Limb (tissue), 2 donors: ENCODE measurements at regions not wholly inside any gene's neighbourhood (a gene's known extent, or its start where the extent isn't known, plus 50 kb on each side); places are given as distances from the start of the nearest gene placed in this dataset.
"Not testable (repeated sequence)": the region's sequence is repeated elsewhere in the genome, so short reads cannot be mapped to it uniquely, and the experiment has no call there.

Source experiments
- DNase-seq, 2 donors: peaks; one replicate each; pipeline ENCODE4 v3.0.0-alpha.2; 2016; ENCODE audit errors: extremely low spot score in 2 of 2

DNA sequence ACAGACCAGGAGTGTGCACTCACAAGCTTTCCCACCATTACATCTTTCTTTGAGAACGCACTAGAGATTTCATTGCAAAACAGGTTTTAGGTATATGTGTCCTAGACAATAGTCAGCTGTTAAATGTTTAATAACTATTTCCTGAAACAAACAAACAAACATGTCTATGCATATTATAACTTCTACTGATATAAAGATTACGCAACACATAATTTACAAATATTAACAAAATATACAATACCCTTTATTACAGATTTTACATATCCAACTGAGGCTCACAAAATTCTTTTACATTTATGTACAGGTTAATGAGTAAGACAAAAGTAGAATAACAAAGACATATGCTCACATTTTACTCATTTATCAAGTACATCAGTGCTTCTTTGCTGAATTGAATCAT is 1554.0 kb upstream of the PCDH10 start:
- DNase-seq = no peak

DNA sequence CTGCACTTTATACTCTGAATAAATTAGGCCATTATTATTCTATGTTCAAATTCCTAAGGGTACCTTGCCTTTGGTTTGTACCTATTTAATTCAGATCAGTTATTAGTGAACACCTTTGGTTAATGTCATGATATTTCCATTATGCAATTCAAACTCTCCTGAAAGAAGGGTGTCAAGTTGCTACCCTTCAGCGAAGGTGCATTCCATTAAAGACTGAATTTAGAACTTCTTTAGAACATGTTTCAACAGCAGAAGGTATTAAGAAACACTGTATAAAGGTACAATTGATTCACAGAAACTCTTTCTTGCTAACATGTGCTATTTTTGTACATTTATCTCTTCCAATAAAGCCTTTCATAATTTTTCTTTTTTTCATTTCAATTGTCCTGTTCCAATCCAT is 1545.4 kb upstream of the PCDH10 start:
- DNase-seq = no peak

DNA sequence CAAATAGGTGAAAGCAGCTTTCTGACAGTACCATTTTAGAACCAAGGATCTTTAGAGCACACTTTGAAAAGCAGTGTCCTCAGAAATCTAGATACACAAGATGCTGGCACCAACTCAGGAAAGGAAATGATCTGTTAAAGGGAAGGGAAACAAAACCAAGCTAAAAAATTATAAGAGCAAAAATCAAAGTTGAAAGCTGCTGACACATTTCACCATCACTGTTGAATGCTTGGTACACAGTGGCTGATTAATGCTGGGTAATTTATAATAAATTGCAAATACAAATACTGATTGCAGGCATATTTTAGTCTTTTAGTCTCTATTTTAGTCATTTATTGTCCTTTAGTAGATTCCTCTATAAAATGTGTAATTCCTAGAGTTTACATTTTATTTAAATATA is 1540.1 kb upstream of the PCDH10 start:
- no peak for DNase-seq

DNA sequence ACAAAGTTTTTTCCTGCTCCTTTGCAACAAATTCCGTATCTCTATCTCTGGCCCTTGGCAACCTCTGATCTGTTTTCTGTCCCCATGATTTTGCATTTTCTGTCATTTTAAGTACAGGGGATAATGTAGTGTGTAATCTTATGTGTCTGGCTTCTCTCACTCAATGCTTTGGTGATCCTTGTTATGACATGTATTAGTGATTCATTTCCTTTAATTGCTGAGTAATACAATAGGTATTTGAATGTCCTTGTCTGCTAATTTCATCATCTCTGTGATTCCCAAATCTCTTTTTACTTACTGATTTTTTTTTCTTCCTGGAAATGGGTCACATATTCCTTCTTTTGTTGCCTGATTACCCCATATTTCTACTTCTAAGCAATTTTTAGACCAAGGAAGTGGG is 1538.6 kb upstream of the PCDH10 start:
- not testable (repeated sequence) for DNase-seq

DNA sequence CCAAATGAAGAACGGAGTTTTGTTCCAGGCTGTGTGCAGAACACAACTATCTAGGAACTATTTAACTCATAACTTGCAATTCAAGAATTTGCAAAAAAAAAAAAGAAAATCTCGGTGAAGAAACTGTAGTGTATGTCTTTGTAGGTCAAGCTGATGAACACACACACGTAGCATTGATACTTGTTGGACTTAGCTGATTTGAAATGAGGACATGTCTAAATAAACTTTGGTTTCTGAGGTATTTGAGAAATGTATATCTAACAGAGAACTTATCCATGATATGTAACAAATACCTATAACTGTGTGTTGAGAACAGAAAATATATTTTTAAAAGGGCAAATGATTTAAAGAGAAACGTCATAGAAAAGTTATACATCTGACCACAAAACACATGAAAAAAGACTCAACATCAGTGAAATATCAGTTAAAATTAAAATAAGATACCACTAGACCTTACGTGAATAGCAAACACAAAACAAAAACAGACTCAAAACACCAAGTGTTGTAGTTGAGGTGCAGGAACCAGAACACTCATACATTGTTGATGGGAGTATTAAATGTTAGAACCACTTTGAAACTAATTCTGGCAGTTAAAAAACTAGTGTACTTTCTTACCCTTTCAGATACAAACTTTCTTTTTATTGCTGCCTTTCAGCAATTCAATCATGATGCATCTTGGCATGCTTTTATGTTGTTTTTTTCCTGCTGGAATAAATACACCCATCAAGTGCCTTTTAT is 1535.8 kb upstream of the PCDH10 start:
- DNase-seq = no peak

DNA sequence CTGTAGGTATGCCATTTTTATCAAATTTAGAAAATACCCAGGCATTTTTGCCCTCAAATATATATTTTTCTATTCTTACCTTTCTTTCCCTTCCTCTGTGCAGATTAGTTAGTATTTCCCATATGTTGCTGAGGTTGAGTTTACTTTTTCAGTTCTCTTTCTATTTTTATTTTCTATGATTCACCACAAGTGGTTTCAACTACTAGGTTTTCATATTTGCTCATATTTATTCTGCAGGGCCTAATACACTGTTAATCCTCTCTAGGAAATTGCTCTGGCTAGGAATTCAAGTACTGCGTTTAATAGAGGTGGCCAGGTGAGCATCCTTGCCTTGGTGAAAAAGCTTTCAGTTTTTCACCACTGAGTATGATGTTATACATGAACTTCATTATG is 1535.3 kb upstream of the PCDH10 start:
- no peak for DNase-seq

DNA sequence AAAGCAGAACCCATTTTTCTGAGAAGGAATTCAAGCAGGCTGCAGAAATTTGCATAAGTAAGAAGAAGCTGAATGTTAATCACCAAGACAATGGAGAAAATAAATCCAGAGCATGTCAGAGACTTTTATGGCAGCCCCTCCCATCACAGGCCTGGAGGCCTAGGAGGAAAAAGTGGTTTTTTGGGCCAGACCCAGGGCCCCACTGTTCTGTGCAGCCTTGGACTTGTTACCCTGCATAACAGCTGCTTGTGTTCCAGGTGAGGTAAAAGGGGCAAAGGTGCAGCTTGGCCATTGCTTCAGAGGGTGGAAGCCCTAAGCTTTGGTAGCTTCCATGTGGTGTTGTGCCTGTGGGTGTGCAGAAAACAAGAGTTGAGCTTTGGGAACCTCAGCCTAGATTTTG is 1516.2 kb upstream of the PCDH10 start:
- DNase-seq = no peak

DNA sequence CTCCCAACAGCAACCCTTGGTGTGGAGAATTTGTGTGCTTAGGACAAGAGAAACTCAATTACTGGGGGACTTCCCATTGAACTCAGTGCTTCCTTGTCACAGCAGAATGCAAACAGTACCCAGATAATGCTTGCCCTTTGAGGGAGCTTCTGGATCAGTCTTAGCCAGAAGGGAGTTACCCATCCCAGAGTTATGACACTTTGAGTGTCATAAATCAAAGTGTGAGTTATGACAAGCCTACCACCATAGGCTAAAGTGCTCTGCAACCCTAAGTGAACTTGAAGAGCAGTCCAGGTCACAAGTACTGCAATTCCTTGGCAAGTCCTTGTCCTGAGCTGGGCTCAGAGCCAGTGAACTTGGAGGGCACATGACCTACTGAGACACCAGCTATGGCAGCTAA is 1513.9 kb upstream of the PCDH10 start:
- no peak for DNase-seq

DNA sequence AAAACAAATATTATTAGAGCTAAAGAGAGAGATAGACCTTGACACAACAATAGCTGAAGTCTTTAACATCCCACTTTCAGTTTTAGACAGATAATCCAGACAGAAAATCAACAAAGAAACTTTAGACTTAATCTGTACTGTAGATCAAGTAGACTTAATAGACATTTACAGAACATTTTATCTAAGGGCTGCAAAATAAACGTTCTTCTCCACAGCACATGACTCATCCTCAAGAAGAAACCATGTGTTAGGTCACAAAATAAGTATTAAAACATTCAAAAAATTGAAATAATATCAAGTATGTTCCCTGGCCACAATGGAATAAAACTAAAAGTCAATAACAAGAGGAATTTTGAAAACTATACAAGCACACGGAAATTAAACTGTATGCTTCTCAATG is 1510.3 kb upstream of the PCDH10 start:
- DNase-seq = no peak

DNA sequence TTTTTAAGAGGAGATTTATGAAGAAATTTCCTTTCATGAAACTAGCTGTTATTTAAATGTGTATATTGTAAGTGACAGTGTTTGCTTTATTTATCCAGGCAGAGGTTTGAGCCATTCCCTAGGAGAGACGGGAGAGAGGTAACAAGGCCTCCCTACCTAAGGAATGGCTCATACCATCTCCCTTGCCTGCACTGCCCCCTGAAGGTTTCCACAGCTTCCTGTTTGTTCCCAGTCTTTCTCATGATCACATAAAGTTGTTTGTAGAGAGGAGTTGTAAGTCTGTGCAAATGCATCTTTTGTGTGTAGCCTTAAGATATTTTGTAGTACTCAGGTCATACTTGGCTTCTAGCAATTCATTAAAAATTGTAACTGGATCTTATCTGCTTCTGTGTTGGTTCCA is 1504.5 kb upstream of the PCDH10 start:
- no peak for DNase-seq

DNA sequence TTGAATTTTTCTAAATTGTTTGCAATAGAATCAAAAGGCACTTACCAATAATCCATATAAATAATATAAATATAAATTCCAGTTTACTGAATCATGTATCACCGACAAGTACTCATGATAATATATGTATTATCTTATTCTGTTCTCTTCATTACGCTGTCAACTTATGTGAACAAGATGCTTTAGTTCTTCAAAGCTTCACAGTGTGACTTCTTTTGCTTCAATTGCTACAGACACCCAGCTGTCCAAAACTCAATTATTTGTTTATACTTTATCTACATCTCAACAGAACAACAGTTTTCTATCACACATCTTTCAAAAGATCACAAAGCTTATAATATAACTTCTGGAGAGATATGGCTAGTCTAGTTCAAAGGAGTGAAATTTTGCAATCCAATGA is 1499.9 kb upstream of the PCDH10 start:
- DNase-seq = no peak

DNA sequence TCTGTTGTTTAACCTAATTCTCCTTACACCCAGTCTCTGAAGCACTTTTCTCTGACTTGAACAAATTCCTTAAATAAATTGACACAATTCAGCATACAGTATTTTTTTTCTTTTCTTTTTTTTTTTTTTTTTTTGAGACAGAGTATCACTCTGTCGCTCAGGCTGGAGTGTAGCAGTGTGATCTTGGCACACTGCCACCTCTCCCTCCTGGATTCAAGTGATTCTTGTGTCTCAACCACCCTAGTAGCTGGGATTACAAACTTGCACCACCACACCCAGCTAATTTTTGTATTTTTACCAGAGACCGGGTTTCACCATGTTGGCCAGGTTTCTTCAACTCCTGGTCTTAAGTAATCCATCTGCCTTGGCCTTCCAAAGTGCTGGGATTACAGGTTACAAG is 1498.1 kb upstream of the PCDH10 start:
- no peak for DNase-seq

DNA sequence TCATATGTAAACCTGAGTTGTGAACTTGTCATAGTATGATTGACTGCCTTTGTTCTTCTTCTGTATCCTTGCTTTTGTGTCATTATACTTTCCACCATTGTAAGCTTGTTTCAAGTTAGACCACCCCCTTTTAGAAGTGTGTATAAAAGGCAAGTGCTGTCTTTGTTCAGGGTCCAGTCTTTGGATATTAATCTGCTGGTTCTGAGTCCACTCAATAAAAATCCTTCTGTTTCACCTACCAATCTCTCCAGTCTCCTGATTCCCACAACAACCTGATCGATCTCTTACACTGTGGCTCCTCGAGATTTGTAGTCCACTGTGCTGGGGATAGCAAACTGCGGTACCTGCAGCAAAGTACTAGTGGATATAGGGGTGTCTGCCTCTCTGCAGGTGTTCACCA is 1465.8 kb upstream of the PCDH10 start:
- DNase-seq = not testable (repeated sequence)

DNA sequence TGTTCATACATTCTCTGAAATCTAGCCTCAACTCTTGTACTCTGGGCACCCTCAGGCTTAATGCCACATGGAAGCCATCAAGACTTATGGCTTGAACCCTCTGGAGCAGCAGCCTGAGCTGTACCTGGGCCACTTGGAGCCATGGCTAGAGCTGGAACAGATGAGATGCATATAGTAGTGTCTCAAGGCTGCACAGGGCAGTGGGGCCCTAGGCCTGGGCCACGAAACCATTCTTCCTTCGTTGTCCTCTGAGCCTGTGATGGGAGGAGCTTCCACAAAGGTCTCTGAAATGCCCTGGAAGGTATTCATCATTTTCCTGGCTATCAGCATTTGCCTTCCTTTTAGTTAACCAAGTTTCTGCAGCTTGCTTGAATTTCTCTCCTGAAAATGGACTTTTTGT is 1427.2 kb upstream of the PCDH10 start:
- DNase-seq = no peak

DNA sequence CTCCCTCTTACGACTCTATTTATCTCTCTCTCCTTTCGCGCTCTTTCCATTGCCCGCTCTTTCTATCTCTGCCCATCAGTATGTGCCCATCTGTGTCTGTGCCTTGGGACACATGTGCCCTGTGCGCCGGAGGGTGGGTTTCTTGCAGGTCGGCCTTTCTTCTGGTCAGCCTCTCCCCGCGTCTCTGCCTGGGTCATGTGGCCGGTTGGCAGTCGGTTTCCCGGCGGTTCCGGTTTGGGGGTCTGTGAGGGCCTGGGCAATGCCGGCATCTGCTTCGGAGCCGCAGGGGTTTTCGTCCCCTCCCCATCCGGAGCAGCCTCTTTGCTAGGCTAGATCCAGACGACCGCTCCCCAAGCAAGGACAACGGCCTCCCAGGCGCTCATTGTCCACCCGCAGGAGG is 1426.0 kb upstream of the PCDH10 start:
- not testable (repeated sequence) for DNase-seq

DNA sequence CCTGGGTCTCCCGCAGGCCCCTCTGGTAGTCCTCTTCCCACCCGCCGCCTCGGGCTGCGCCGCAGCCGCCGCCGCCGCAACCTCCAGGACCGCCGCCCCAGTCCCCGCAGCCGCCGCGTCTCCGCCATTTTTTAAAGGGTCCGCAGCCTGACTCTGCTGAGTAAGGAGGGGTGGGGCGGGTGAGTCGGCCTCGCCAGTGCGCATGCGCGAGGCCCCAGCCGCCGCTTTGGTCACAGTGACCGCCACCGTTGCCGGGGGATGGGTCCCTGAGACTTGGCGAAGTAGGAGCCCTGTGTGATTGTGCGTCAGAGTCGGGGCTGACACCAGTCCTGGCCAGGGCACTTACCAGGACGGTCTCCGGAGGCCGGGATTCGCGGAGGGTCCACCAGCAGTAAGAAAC is 1424.2 kb upstream of the PCDH10 start:
- peak in 1 of 2 donors; percentile 48 for DNase-seq

DNA sequence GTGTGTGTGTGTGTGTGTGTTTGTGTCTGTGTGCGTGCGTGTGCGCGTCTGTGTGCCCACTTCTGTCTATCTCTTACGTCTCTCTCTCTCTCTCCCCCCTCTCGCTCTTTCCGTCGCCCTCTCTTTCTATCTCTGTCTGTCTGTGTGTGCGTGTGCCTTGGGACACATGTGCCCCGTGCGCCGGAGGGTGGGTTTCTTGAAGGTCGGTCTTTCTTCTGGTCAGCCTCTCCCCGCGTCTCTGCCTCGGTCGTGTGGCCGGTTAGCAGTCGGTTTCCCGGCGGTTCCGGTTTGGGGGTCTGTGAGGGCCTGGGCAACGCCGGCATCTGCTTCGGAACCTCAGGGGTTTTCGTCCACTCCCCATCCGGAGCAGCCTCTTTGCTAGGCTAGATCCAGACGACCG is 1423.6 kb upstream of the PCDH10 start:
- not testable (repeated sequence) for DNase-seq

DNA sequence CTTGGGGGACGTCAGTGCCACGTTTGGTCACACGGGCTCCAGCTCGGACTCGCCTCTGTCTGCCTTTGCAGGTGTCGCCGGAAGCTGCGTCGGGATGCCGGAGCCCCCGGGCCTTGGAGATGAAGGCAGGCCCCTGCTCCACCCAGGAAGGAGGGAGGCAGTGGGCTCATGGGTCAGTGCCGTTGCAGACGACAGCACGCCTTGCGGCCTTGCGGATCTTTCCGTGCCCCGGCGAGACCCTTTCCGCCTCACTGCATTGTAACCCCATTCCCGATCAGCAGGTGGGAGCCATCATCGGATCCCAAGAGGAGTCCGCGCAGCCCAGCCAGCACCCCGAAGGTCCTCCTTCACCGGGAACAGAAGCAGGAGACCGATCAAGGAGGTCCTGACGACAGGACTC is 1422.2 kb upstream of the PCDH10 start:
- DNase-seq = not testable (repeated sequence)

DNA sequence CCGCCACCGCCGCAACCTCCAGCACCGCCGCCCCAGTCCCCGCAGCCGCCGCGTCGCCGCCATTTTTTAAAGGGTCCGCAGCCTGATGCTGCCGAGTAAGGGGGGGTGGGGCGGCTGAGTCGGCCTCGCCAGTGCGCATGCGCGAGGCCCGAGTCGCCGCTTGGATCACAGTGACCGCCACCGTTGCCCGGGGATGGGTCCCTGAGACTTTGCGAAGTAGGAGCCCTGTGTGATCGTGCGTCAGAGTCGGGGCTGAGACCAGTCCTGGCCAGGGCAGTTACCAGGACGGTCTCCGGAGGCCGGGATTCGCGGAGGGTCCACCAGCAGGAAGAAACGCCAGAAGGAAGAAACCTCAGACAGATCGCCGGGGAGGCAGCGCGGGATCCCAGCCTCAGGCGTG is 1421.7 kb upstream of the PCDH10 start:
- DNase-seq = not testable (repeated sequence)

DNA sequence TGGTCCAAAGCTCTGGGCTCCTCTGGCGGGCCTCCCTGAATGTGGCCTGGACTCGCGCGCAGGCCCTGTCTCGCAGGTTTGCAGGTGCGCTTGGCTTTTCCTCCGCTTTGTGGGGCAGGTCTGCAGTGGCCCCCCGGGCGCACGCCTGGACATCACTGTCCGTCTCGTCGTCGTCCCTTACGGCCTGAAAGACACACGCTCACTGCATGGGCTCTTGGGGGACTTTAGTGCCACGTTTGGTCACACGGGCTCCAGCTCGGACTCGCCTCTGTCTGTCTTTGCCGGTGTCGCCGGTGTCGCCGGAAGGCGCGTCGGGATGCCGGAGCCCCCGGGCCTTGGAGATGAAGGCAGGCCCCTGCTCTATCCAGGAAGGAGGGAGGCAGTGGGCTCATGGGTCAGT is 1419.9 kb upstream of the PCDH10 start:
- DNase-seq = not testable (repeated sequence)

DNA sequence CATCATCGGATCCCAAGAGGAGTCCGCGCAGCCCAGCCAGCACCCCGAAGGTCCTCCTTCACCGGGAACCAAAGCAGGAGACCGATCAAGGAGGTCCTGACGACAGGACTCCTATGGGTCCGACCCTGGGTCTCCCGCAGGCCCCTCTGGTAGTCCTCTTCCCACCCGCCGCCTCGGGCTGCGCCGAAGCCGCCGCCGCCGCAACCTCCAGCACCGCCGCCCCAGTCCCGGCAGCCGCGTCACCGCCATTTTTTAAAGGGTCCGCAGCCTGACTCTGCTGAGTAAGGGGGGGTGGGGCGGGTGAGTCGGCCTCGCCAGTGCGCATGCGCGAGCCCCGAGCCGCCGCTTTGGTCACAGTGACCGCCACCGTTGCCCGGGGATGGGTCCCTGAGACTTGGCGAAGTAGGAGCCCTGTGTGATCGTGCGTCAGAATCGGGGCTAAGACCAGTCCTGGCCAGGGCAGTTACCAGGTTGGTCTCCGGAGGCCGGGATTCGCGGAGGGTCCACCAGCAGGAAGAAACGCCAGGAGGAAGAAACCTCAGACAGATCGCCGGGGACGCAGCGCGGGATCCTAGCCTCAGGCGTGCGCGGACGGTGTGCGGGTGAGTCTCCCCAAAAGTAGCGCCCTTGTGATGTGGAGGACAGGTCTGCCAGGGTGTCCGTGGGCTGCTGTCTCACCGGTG is 1419.2 kb upstream of the PCDH10 start:
- not testable (repeated sequence) for DNase-seq

DNA sequence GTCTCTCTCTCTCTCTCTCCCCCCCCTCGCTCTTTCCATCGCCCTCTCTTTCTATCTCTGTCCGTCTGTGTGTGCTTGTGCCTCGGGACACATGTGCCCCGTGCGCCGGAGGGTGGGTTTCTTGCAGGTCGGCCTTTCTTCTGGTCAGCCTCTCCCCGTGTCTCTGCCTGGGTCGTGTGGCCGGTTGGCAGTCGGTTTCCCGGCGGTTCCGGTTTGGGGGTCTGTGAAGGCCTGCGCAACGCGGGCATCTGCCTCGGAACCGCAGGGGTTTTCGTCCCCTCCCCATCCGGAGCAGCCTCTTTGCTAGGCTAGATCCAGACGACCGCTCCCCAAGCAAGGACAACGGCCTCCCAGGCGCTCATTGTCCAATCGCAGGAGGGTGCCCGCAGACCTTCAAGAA is 1418.5 kb upstream of the PCDH10 start:
- not testable (repeated sequence) for DNase-seq

DNA sequence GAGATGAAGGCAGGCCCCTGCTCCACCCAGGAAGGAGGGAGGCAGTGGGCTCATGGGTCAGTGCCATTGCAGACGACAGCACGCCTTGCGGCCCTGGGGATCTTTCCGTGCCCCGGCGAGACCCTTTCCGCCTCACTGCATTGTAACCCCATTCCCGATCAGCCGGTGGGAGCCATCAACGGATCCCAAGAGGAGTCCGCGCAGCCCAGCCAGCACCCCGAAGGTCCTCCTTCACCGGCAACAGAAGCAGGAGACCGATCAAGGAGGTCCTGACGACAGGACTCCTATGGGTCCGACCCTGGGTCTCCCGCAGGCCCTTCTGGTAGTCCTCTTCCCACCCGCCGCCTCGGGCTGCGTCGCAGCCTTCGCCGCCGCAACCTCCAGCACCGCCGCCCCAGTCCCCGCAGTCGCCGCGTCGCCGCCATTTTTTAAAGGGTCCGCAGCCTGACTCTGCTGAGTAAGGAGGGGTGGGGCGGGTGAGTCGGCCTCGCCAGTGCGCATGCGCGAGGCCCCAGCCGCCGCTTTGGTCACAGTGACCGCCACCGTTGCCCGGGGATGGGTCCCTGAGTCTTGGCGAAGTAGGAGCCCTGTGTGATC is 1417.0 kb upstream of the PCDH10 start:
- DNase-seq = not testable (repeated sequence)
